ENCODE measurements at regions not wholly inside any gene's neighbourhood (a gene's known extent, or its start where the extent isn't known, plus 50 kb on each side); places are given as distances from the start of the nearest gene placed in this dataset.

DNA sequence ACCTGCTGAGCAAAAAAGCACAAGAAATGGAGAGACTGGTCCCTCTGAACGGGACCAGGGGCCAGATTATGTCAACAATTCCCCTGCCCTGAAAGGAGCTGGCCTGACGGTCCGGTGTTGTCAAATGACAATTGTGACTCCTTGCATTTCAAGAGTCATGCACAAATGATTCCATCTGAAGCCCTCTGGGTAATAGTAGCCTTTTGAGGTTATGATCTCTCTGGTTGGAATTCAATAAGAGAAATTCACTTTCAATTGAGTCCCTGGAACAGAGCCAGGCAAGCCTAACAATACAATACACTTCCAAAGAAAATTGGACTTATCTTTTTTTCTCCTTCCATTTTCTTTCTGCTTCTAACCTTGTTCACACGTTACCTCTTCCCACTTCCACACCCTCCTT, 116.9 kb downstream of the C1D start:
- TF ChIP-seq, protein P1, sequence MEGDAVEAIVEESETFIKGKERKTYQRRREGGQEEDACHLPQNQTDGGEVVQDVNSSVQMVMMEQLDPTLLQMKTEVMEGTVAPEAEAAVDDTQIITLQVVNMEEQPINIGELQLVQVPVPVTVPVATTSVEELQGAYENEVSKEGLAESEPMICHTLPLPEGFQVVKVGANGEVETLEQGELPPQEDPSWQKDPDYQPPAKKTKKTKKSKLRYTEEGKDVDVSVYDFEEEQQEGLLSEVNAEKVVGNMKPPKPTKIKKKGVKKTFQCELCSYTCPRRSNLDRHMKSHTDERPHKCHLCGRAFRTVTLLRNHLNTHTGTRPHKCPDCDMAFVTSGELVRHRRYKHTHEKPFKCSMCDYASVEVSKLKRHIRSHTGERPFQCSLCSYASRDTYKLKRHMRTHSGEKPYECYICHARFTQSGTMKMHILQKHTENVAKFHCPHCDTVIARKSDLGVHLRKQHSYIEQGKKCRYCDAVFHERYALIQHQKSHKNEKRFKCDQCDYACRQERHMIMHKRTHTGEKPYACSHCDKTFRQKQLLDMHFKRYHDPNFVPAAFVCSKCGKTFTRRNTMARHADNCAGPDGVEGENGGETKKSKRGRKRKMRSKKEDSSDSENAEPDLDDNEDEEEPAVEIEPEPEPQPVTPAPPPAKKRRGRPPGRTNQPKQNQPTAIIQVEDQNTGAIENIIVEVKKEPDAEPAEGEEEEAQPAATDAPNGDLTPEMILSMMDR (IDR thresholded peaks at IDR 0.05): no peak
- no peak for TF ChIP-seq POLR2AphosphoS5 (IDR thresholded peaks at IDR 0.05)
- no peak for TF ChIP-seq EP300 (IDR thresholded peaks at IDR 0.05)
- no peak for TF ChIP-seq POLR2A (IDR thresholded peaks at IDR 0.05)

All from sigmoid colon (tissue), 4 donors.